Activated T-helper 1 cell treated with anti-CD3 and anti-CD28 coated beads, Interleukin-12 subunit alpha, Interleukin-12 subunit beta, Interleukin-2, Interleukin-4 antibody, amounts not matched to agents 30 ng/mL and 10 ng/mL and 1 ng/mL, durations not matched to agents 14 hours and 24 hours and 36 hours (primary cell): ENCODE measurements at regions not wholly inside any gene's neighbourhood (a gene's known extent, or its start where the extent isn't known, plus 50 kb on each side); places are given as distances from the start of the nearest gene placed in this dataset.
"Not testable (repeated sequence)": the region's sequence is repeated elsewhere in the genome, so short reads cannot be mapped to it uniquely, and the experiment has no call there.

ENCODE experiments used
- DNase-seq: peaks from one replicate; pipeline ENCODE4 v3.0.0; 2021; ENCODE audit warnings: low spot score
- H3K27ac Mint-ChIP-seq: one replicate; pipeline ENCODE4 v1.8.0; 2021; ENCODE audit warnings: mild to moderate bottlenecking, mixed read lengths
- H3K27me3 Mint-ChIP-seq: one replicate; pipeline ENCODE4 v1.8.0; 2022; ENCODE audit warnings: mild to moderate bottlenecking, moderate library complexity, mixed read lengths; ENCODE audit not compliant: insufficient read depth
- H3K36me3 Mint-ChIP-seq: one replicate; pipeline ENCODE4 v1.8.0; 2021; ENCODE audit warnings: low read depth, mixed read lengths
- H3K4me1 Mint-ChIP-seq: one replicate; pipeline ENCODE4 v1.8.0; 2021; ENCODE audit warnings: low read depth, mixed read lengths
- H3K4me3 Mint-ChIP-seq: one replicate; pipeline ENCODE4 v1.8.0; 2021; ENCODE audit warnings: mild to moderate bottlenecking, moderate library complexity, mixed read lengths
- H3K9me3 Mint-ChIP-seq: one replicate; pipeline ENCODE4 v1.8.0; 2021; ENCODE audit warnings: mixed read lengths
- intact Hi-C: fragments of 100-400 bp; cut with micrococcal nuclease; formaldehyde crosslinking; loops from one replicate; pipeline ENCODE4 v1.15.1; 2024

- no peak overlapping the region for H3K27ac Mint-ChIP-seq
- no peak overlapping the region for H3K4me3 Mint-ChIP-seq
- H3K27me3 Mint-ChIP-seq, result no peaks in the 10 kb centered on the region
- H3K4me1 Mint-ChIP-seq, result peaks cover 15% of the 10 kb centered on the region
- intact Hi-C loops, result no loop called here
- H3K9me3 Mint-ChIP-seq, result no peaks in the 10 kb centered on the region
- H3K36me3 Mint-ChIP-seq, result no peaks in the 10 kb centered on the region
- DNase-seq, result no peak
Measured at GRCh38 chr6:14763616-14764015, 482.3 kb upstream of the JARID2 start.

DNA sequence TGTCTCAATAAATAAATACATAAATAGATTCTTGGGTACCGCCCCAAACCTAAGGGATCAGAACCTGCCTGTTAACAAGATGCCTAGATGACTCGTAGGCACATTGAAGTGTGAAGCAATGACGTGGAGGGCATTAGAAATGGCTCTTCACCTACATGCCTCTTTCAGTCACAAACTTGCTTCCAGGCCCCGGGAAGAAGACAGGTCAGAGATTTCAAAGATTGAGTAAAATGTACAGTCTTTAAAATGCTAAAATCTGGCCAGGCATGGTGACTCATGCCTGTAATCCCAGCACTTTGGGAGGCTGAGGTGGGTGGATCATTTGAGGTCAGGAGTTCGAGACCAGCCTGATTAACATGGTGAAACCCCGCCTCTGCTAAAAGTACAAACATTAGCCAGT, 480.8 kb upstream of the JARID2 start:
- H3K36me3 Mint-ChIP-seq, result no peaks in the 10 kb centered on the region
- no peaks in the 10 kb centered on the region for H3K27me3 Mint-ChIP-seq
- no peak overlapping the region for H3K27ac Mint-ChIP-seq
- no peaks in the 10 kb centered on the region for H3K9me3 Mint-ChIP-seq
- peaks cover 9% of the 10 kb centered on the region for H3K4me1 Mint-ChIP-seq
- no peak for DNase-seq
- intact Hi-C loops, result no loop called here
- no peak overlapping the region for H3K4me3 Mint-ChIP-seq

DNA sequence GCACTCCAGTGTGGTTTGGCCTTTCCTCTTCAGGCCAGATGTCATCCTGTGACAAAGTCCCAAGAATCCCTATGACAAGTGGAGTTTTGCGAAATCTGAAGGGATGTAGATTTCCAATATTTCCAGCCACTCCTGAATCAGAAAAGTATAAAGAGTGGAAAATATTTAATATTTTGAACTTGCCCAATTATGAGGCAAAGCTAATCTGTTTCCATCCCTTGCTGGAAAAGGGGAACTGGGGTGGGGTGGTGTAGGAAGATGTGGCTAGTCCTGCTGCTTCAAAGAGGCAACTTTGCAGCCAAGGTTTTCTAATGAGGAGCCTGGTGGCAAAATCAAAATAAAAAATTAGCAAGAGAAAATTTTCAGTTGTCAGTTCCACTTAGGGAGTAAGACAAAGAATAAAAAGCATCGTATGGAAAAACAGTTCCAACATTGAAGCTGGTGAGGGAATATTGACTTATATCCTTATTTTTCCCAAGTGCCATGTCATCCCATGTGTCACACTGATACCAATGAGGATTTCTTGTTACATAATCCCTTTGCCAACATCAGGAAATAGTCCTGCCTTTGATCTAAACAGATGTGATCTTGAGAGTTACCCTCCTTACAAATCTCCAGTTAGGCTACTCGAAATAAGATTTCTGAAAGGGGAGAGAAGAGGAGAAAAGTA, 480.0 kb upstream of the JARID2 start:
- Mint-ChIP-seq H3K36me3 (no peaks in the 10 kb centered on the region), H3K4me1 (peaks cover 9% of the 10 kb centered on the region), H3K27me3 (no peaks in the 10 kb centered on the region)

GRCh38 chr6:14766391-14766994, 479.4 kb upstream of the JARID2 start:
- H3K4me1 Mint-ChIP-seq, result peaks cover 9% of the 10 kb centered on the region
- H3K27ac Mint-ChIP-seq, result no peak overlapping the region

More for the DNA sequence above, 480.0 kb upstream of the JARID2 start:
- Mint-ChIP-seq H3K4me3 (no peak overlapping the region), H3K9me3 (no peaks in the 10 kb centered on the region), H3K27ac (no peak overlapping the region)
- DNase-seq, result no peak
- intact Hi-C loops, result no loop called here

GRCh38 chr6:14767226-14767625, 478.6 kb upstream of the JARID2 start:
- DNase-seq, result no peak
- Mint-ChIP-seq H3K27ac (no peak overlapping the region), H3K9me3 (no peaks in the 10 kb centered on the region), H3K27me3 (no peaks in the 10 kb centered on the region), H3K4me3 (no peak overlapping the region), H3K36me3 (no peaks in the 10 kb centered on the region), H3K4me1 (peaks cover 12% of the 10 kb centered on the region)
- intact Hi-C loops, result no loop called here

More at GRCh38 chr6:14766391-14766994, 479.4 kb upstream of the JARID2 start:
- H3K4me3 Mint-ChIP-seq, result no peak overlapping the region
- intact Hi-C loops, result no loop called here
- H3K9me3 Mint-ChIP-seq, result no peaks in the 10 kb centered on the region
- H3K36me3 Mint-ChIP-seq, result no peaks in the 10 kb centered on the region
- H3K27me3 Mint-ChIP-seq, result no peaks in the 10 kb centered on the region
- DNase-seq, result no peak

DNA sequence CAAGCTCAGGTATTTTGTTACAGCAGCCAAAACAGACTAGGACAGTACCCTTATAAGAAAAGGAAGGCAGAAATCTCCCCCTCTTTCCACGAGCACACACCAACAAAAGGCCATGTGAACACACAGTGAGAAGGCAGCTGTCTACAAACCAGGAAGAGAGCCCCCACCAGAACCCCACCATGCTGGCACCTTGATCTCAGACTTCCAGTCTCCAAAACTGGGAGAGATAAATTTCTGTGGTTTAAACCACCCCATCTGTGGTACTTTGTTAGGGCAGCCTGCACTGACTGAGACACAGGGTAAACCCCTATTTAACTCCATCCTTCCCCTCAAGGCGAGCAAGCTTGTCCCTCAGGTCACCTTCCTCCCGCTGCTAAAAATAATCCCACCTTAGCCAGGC, 475.8 kb upstream of the JARID2 start:
- no peak for DNase-seq
- intact Hi-C loops, result no loop called here
- no peaks in the 10 kb centered on the region for H3K27me3 Mint-ChIP-seq
- H3K27ac Mint-ChIP-seq, result no peak overlapping the region
- peaks cover 5% of the 10 kb centered on the region for H3K4me1 Mint-ChIP-seq
- H3K36me3 Mint-ChIP-seq, result no peaks in the 10 kb centered on the region
- no peaks in the 10 kb centered on the region for H3K9me3 Mint-ChIP-seq
- no peak overlapping the region for H3K4me3 Mint-ChIP-seq

DNA sequence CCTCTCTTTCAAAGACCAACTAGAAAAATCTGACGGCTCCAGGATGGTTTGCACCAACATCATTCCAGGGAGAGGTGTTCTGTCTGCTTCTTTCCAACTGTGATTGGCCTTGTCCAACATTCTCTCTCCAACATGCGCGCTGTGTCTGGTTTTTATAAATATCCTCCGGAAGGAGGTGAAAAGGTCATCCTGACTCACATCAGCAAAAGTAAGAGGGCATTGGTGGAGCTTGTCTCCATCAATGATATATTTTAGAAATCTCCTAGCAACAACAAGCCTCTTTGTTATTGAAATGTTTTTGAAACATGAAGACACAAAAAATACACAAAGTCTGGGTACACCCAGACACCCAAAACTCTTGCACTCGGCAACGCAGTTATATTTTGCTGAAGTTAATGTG, 475.3 kb upstream of the JARID2 start:
- DNase-seq, result no peak
- intact Hi-C loops, result no loop called here
- H3K27ac Mint-ChIP-seq, result no peak overlapping the region
- peaks cover 1% of the 10 kb centered on the region for H3K36me3 Mint-ChIP-seq
- H3K9me3 Mint-ChIP-seq, result peaks cover 5% of the 10 kb centered on the region
- H3K4me1 Mint-ChIP-seq, result peaks cover 5% of the 10 kb centered on the region
- no peak overlapping the region for H3K4me3 Mint-ChIP-seq
- peaks cover 2% of the 10 kb centered on the region for H3K27me3 Mint-ChIP-seq

DNA sequence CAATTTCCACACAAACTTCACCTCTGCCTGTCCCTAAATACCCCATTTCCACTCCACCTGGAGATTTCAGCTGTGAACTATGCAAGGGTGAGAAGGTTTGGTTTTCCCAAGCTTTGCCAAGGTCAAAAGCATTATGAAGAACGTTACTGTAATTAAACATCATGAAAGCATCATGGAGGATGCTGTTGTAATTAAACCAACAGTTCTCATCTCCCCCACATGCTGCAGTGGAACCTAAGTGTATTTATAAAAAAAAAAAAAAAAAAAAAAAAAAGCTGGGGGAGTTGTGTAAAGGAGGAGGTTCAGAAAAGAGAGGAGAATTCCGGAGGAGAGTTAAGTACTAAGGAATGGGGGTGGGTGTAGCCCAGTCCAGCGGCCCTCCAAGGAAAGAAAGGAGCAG, 474.9 kb upstream of the JARID2 start:
- peaks cover 5% of the 10 kb centered on the region for H3K4me1 Mint-ChIP-seq
- intact Hi-C loops, result no loop called here

DNA sequence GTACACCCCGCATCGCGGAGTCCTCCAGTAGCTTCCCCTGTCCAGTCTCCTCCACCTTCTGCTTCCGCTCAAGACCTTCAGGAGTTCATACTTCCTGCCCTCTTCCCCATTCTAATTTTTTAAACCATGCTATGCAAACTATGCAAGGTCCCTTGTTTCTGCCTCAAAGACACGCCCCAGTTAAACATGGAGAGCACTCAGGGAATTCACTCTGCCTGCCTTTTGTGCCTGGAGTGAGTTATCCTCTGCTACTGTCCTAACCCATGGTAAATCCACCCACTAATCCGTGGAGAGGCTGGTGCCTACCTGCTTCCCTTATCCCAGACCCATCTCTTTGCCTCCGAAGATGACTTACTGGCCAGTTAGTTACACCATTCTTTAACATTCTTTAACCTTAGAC, 473.7 kb upstream of the JARID2 start:
- peaks cover 9% of the 10 kb centered on the region for H3K9me3 Mint-ChIP-seq
- no peak overlapping the region for H3K4me3 Mint-ChIP-seq
- H3K27me3 Mint-ChIP-seq, result peaks cover 2% of the 10 kb centered on the region
- no peak for DNase-seq
- intact Hi-C loops, result no loop called here
- H3K4me1 Mint-ChIP-seq, result peaks cover 5% of the 10 kb centered on the region
- H3K27ac Mint-ChIP-seq, result no peak overlapping the region
- H3K36me3 Mint-ChIP-seq, result peaks cover 2% of the 10 kb centered on the region

More for the DNA sequence above, 474.9 kb upstream of the JARID2 start:
- Mint-ChIP-seq H3K36me3 (peaks cover 2% of the 10 kb centered on the region), H3K4me3 (no peak overlapping the region), H3K9me3 (peaks cover 9% of the 10 kb centered on the region), H3K27ac (no peak overlapping the region), H3K27me3 (peaks cover 2% of the 10 kb centered on the region)
- no peak for DNase-seq

DNA sequence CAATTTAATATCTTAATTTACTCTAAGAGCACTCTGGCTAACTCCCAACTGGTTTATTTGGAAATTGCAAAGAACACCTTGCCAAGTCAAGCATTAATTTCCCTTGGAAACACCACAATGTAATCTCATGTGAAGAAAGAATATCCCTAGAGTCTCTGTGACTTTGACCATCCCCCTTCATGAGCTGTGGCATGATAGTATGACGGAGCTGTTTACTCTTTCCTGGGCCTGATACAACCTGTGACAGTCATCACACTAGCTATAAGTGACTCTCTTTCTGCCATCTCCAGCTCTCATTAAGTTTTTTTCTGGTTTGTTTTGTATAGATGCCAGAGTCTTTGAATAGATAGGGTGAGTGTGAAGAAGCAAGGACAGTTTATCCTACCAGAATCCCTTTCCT, 470.3 kb upstream of the JARID2 start:
- intact Hi-C loops, result no loop called here
- no peak for DNase-seq
- Mint-ChIP-seq H3K27ac (no peak overlapping the region), H3K36me3 (peaks cover 2% of the 10 kb centered on the region), H3K9me3 (peaks cover 9% of the 10 kb centered on the region), H3K4me1 (peaks cover 5% of the 10 kb centered on the region), H3K4me3 (no peak overlapping the region), H3K27me3 (peaks cover 4% of the 10 kb centered on the region)

GRCh38 chr6:14776307-14776706, 469.6 kb upstream of the JARID2 start:
- no peak for DNase-seq
- H3K36me3 Mint-ChIP-seq, result peaks cover 2% of the 10 kb centered on the region
- no peak overlapping the region for H3K4me3 Mint-ChIP-seq
- intact Hi-C loops, result no loop called here
- H3K4me1 Mint-ChIP-seq, result peaks cover 5% of the 10 kb centered on the region
- peaks cover 9% of the 10 kb centered on the region for H3K9me3 Mint-ChIP-seq
- H3K27ac Mint-ChIP-seq, result no peak overlapping the region
- peaks cover 4% of the 10 kb centered on the region for H3K27me3 Mint-ChIP-seq

DNA sequence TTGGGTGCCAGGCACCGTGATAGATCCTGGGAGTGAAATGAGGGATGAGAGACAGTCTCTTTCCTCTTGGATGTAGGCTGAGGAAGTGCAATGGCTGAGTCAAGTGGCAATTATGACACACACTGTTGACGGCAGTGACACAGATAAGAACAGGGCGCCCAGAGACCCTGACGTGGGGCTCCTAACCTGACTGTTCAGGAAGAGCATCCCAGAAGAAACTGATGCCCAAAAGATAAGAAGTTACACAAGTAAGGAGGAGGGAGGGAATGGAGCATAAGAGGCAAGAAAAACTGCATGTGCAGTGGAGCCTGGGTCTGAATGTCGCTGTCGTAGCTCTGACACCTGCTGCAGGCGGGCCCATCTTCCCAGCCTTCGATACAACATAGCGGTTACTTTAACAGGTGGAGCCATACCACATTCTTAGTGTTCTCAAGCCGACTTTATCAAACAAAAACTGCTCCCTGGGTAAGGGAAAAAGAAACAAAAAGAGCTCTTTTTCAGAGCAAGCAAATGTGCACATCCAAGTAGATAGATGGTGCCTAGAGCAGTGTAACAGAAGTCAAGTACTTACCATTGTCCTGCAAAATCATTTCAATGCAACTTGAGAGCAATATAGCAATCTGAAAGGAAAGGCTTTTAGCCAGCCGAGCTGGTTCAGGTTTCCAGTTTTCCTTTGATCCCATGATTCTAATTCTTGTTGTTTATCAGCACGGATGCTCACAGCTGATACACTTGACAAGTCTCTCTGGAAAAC, 463.9 kb upstream of the JARID2 start:
- Mint-ChIP-seq H3K4me1 (peaks cover 35% of the 10 kb centered on the region), H3K27ac (no peak overlapping the region), H3K9me3 (peaks cover 8% of the 10 kb centered on the region), H3K27me3 (peaks cover 3% of the 10 kb centered on the region), H3K4me3 (no peak overlapping the region), H3K36me3 (no peaks in the 10 kb centered on the region)
- DNase-seq, result no peak
- intact Hi-C loops, result no loop called here

- intact Hi-C loops, result not testable (repeated sequence)
Measured at GRCh38 chr6:14782921-14783464, 462.9 kb upstream of the JARID2 start.

More at GRCh38 chr6:14782921-14783464, 462.9 kb upstream of the JARID2 start:
- H3K9me3 Mint-ChIP-seq, DNase-seq, H3K4me3 Mint-ChIP-seq, H3K27ac Mint-ChIP-seq, H3K36me3 Mint-ChIP-seq, H3K27me3 Mint-ChIP-seq: not testable (repeated sequence)
- peaks cover 40% of the 10 kb centered on the region for H3K4me1 Mint-ChIP-seq
